Smooth muscle cell (in vitro differentiated cells): ENCODE measurements at regions not wholly inside any gene's neighbourhood (a gene's known extent, or its start where the extent isn't known, plus 50 kb on each side); places are given as distances from the start of the nearest gene placed in this dataset. TPM values are rescaled to one million over a fixed set of nuclear protein-coding genes. Genes with fewer than 3 reads are reported as not detected.

ENCODE experiments used
- DNase-seq: peaks from one replicate; lab custom pipeline; 2025; ENCODE audit not compliant: unreplicated experiment; lab: John Stamatoyannopoulos, UW
- H2AFZ ChIP-seq: fragments of 200-600 bp; sonication (generic); 2 replicates; pipeline ENCODE4 v1.6.0; 2016; ENCODE audit warnings: antibody characterized with exemption, low read depth, mild to moderate bottlenecking
- H3F3A ChIP-seq: fragments of 200-600 bp; sonication (generic); 2 replicates; pipeline ENCODE4 v1.6.0; 2017; ENCODE audit warnings: antibody characterized with exemption, low read depth
- H3K27ac ChIP-seq: fragments of 200-600 bp; sonication (generic); 2 replicates; pipeline ENCODE4 v1.5.1; 2016; ENCODE audit warnings: low read depth, mild to moderate bottlenecking
- H3K27me3 ChIP-seq: fragments of 200-600 bp; sonication (generic); 2 replicates; pipeline ENCODE4 v1.6.1; 2016; ENCODE audit warnings: low read depth, mild to moderate bottlenecking
- H3K36me3 ChIP-seq: fragments of 200-600 bp; sonication (generic); 2 replicates; pipeline ENCODE4 v1.5.1; 2016; ENCODE audit warnings: low read depth
- H3K4me1 ChIP-seq: fragments of 200-600 bp; sonication (generic); 2 replicates; pipeline ENCODE4 v1.5.1; 2016; ENCODE audit warnings: low read depth
- H3K4me2 ChIP-seq: fragments of 200-600 bp; sonication (generic); 2 replicates; pipeline ENCODE4 v1.6.0; 2016; ENCODE audit warnings: mild to moderate bottlenecking
- H3K4me3 ChIP-seq: fragments of 200-600 bp; sonication (generic); 2 replicates; pipeline ENCODE4 v1.5.1; 2016; ENCODE audit warnings: mild to moderate bottlenecking
- H3K79me2 ChIP-seq: fragments of 200-600 bp; sonication (generic); 2 replicates; pipeline ENCODE4 v1.6.0; 2016; ENCODE audit warnings: low read depth, mild to moderate bottlenecking
- H3K9ac ChIP-seq: fragments of 200-600 bp; sonication (generic); 2 replicates; pipeline ENCODE4 v1.6.0; 2016; ENCODE audit warnings: low read depth
- H3K9me3 ChIP-seq: fragments of 200-600 bp; sonication (generic); replicated peaks from 2 replicates; pipeline ENCODE4 v1.5.1; 2016; ENCODE audit warnings: low read depth
- H4K20me1 ChIP-seq: fragments of 200-600 bp; sonication (generic); 2 replicates; pipeline ENCODE4 v1.6.0; 2016; ENCODE audit warnings: low read depth
- WGBS: methylation state at CpG from one replicate; pipeline ENCODE4 v1.1.7; 2016; ENCODE audit warnings: low lambda C conversion rate; 5-methylcytosine and 5-hydroxymethylcytosine counted together
- small RNA-seq: library from RNA; depleted of rRNA; stranded (forward); fragments of <200 nt; gene quantifications from one replicate; pipeline ENCODE3, GENCODE V24; 2014
- TF ChIP-seq, protein P1 (sequence below): fragments of 200-600 bp; sonication (generic); IDR thresholded peaks from 2 replicates; pipeline ENCODE4 v1.5.1; 2017; ENCODE audit warnings: borderline replicate concordance, mild to moderate bottlenecking, antibody characterized with exemption; ENCODE audit not compliant: insufficient read depth, poor library complexity, severe bottlenecking

GRCh38 chr5:69043655-69043996 is 50.2 kb upstream of the SLC30A5 start:
- Histone ChIP-seq H3K4me2 (peak overlapping the region; percentile 91), H3K27ac (no peak overlapping the region), H3K4me3 (peak overlapping the region; percentile 66), H3K9ac (no peak overlapping the region), H3K9me3 (no peaks in the 10 kb centered on the region), H3K79me2 (no peaks in the 10 kb centered on the region), H3K36me3 (no peaks in the 10 kb centered on the region), H3K27me3 (no peaks in the 10 kb centered on the region), H4K20me1 (no peaks in the 10 kb centered on the region), H2AFZ (peak overlapping the region; percentile 99), H3K4me1 (no peaks in the 10 kb centered on the region), H3F3A (no peaks in the 10 kb centered on the region)
- DNase-seq, result no peak
- 82% methylated on average over 2 of the region's 2 CpGs for WGBS
- TF ChIP-seq, protein P1, sequence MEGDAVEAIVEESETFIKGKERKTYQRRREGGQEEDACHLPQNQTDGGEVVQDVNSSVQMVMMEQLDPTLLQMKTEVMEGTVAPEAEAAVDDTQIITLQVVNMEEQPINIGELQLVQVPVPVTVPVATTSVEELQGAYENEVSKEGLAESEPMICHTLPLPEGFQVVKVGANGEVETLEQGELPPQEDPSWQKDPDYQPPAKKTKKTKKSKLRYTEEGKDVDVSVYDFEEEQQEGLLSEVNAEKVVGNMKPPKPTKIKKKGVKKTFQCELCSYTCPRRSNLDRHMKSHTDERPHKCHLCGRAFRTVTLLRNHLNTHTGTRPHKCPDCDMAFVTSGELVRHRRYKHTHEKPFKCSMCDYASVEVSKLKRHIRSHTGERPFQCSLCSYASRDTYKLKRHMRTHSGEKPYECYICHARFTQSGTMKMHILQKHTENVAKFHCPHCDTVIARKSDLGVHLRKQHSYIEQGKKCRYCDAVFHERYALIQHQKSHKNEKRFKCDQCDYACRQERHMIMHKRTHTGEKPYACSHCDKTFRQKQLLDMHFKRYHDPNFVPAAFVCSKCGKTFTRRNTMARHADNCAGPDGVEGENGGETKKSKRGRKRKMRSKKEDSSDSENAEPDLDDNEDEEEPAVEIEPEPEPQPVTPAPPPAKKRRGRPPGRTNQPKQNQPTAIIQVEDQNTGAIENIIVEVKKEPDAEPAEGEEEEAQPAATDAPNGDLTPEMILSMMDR, result no peak

Small RNA genes lying in the stretch of these regions (small RNA-seq; reads per million reads assigned to genes)
- not detected for gene RF00096
- not detected for gene RN7SKP251
- not detected for gene VWA8P1
